IMR-90 (cell line): ENCODE measurements at regions not wholly inside any gene's neighbourhood (a gene's known extent, or its start where the extent isn't known, plus 50 kb on each side); places are given as distances from the start of the nearest gene placed in this dataset.

Source experiments
- ATAC-seq: fragments of 200-7000 bp; cut with Tn5 transposase; 2 replicates; pipeline ENCODE4 v1.9.1; 2020; ENCODE audit warnings: low read depth, mild to moderate bottlenecking, moderate library complexity
- BruUV-seq: library from RNA; stranded (reverse); fragments of 400-500 nt; replicated peaks from 2 replicates; lab custom pipeline; 2021; lab: Mats Ljungman, UMichigan
- CTCF ChIA-PET: fragments of 300-600 bp; formaldehyde crosslinking; extraction: SDS; loops from one replicate; lab custom pipeline; 2021; ENCODE audit warnings: antibody characterized with exemption; lab: Yijun Ruan, JAX
- POLR2A ChIA-PET: fragments of 300-600 bp; sonication (Branson Sonifier 250); formaldehyde crosslinking; loops from one replicate; lab custom pipeline; 2022; ENCODE audit warnings: antibody characterized with exemption; ENCODE audit not compliant: unreplicated experiment; lab: Charles Lee
- DNase-seq: peaks from one replicate; pipeline ENCODE4 v3.0.0; 2013
- H2AFZ ChIP-seq: replicated peaks from 2 replicates; pipeline ENCODE3; 2013; ENCODE audit warnings: low read length, mild to moderate bottlenecking; ENCODE audit not compliant: poor library complexity
- H2AK5ac ChIP-seq: 2 replicates; pipeline ENCODE4 v1.6.1; 2013; ENCODE audit warnings: low read depth, low read length, inconsistent platforms
- H2AK9ac ChIP-seq: replicated peaks from 2 replicates; pipeline ENCODE3; 2013; ENCODE audit warnings: mild to moderate bottlenecking, low read depth, low read length, moderate library complexity; ENCODE audit not compliant: poor library complexity
- H2BK120ac ChIP-seq: 2 replicates; pipeline ENCODE4 v1.6.1; 2013; ENCODE audit warnings: low read depth, low read length, inconsistent platforms
- H2BK15ac ChIP-seq: 3 replicates; pipeline ENCODE4 v1.6.1; 2013; ENCODE audit warnings: low read depth, low read length, inconsistent platforms
- H2BK20ac ChIP-seq: 2 replicates; pipeline ENCODE4 v1.6.1; 2013; ENCODE audit warnings: low read depth, mild to moderate bottlenecking, inconsistent platforms, low read length, moderate library complexity
- H2BK5ac ChIP-seq: 2 replicates; pipeline ENCODE4 v1.6.1; 2013; ENCODE audit warnings: mild to moderate bottlenecking, low read depth, low read length, inconsistent platforms; ENCODE audit not compliant: poor library complexity, severe bottlenecking
- H3K14ac ChIP-seq: replicated peaks from 2 replicates; pipeline ENCODE4 v1.6.1; 2013; ENCODE audit warnings: low read depth, low read length, inconsistent platforms
- H3K18ac ChIP-seq: 2 replicates; pipeline ENCODE4 v1.6.1; 2013; ENCODE audit warnings: low read depth, low read length, control low read depth
- H3K23ac ChIP-seq: 2 replicates; pipeline ENCODE4 v1.6.1; 2013; ENCODE audit warnings: low read depth, low read length, inconsistent platforms
- H3K27ac ChIP-seq: 2 replicates; pipeline ENCODE4 v1.5.1; 2013; ENCODE audit warnings: mild to moderate bottlenecking, control low read depth, low read length; ENCODE audit not compliant: insufficient read depth
- H3K27me3 ChIP-seq: 2 replicates; pipeline ENCODE4 v1.6.1; 2013; ENCODE audit warnings: low read length; ENCODE audit not compliant: control insufficient read depth, insufficient read depth
- H3K36me3 ChIP-seq: 2 replicates; pipeline ENCODE4 v1.6.1; 2013; ENCODE audit warnings: low read length, mixed read lengths; ENCODE audit not compliant: control insufficient read depth, insufficient read depth
- H3K4ac ChIP-seq: 2 replicates; pipeline ENCODE4 v1.6.1; 2013; ENCODE audit warnings: low read depth, low read length, inconsistent platforms
- H3K4me1 ChIP-seq: 2 replicates; pipeline ENCODE4 v1.6.1; 2013; ENCODE audit warnings: low read length, mixed read lengths; ENCODE audit not compliant: control insufficient read depth, insufficient read depth
- H3K4me2 ChIP-seq: 2 replicates; pipeline ENCODE4 v1.6.1; 2013; ENCODE audit warnings: low read depth, mild to moderate bottlenecking, control low read depth, low read length, moderate library complexity
- H3K4me3 ChIP-seq: 2 replicates; pipeline ENCODE4 v1.5.1; 2013; ENCODE audit warnings: low read depth, mild to moderate bottlenecking, control low read depth, low read length, moderate library complexity; ENCODE audit not compliant: insufficient read depth
- H3K56ac ChIP-seq: 2 replicates; pipeline ENCODE4 v1.6.1; 2013; ENCODE audit warnings: low read length, inconsistent platforms; ENCODE audit not compliant: insufficient read depth; ENCODE audit errors: extremely low read depth
- H3K79me1 ChIP-seq, 2 experiments: 2 replicates each; pipeline ENCODE4 v1.6.1; 2013; ENCODE audit warnings: low read length in 2 of 2, inconsistent platforms in 1 of 2, low read depth in 1 of 2
- H3K9ac ChIP-seq: 2 replicates; pipeline ENCODE4 v1.6.1; 2013; ENCODE audit warnings: low read depth, low read length, control low read depth
- H3K9me1 ChIP-seq: 2 replicates; pipeline ENCODE4 v1.6.1; 2013; ENCODE audit warnings: low read length, inconsistent platforms; ENCODE audit not compliant: insufficient read depth
- H3K9me3 ChIP-seq: 2 replicates; pipeline ENCODE4 v1.6.1; 2013; ENCODE audit warnings: low read length; ENCODE audit not compliant: control insufficient read depth, insufficient read depth
- H4K20me1 ChIP-seq: 2 replicates; pipeline ENCODE4 v1.6.1; 2013; ENCODE audit warnings: low read length, inconsistent platforms; ENCODE audit not compliant: insufficient read depth
- H4K5ac ChIP-seq: 2 replicates; pipeline ENCODE4 v1.6.1; 2013; ENCODE audit warnings: mild to moderate bottlenecking, low read depth, low read length, control low read depth
- H4K8ac ChIP-seq, 2 experiments: 2 replicates each; pipeline ENCODE4 v1.6.1; 2013; ENCODE audit warnings: low read depth in 2 of 2, low read length in 2 of 2, control low read depth in 1 of 2, inconsistent platforms in 1 of 2
- H4K91ac ChIP-seq: 2 replicates; pipeline ENCODE4 v1.6.1; 2013; ENCODE audit warnings: low read depth, low read length, inconsistent platforms; ENCODE audit not compliant: insufficient read depth
- BHLHE40 ChIP-seq: fragments of 150-350 bp; IDR thresholded peaks from 2 replicates; pipeline ENCODE4 v1.6.1; 2016; ENCODE audit warnings: mild to moderate bottlenecking, low read depth, low read length
- CEBPB ChIP-seq: IDR thresholded peaks from 2 replicates; pipeline ENCODE4 v1.6.1; 2012; ENCODE audit warnings: low read depth, low read length, improper control_type of control experiment
- CHD1 ChIP-seq: IDR thresholded peaks from 2 replicates; pipeline ENCODE4 v1.6.1; 2012; ENCODE audit warnings: low read depth, low read length, improper control_type of control experiment
- FOS ChIP-seq: fragments of 150-350 bp; IDR thresholded peaks from 2 replicates; pipeline ENCODE4 v1.6.1; 2016; ENCODE audit warnings: low read depth, low read length
- MAFK ChIP-seq: IDR thresholded peaks from 2 replicates; pipeline ENCODE4 v1.6.1; 2012; ENCODE audit warnings: low read depth, low read length, improper control_type of control experiment
- MAZ ChIP-seq: IDR thresholded peaks from 2 replicates; pipeline ENCODE4 v1.6.1; 2012; ENCODE audit warnings: low read depth, mild to moderate bottlenecking, low read length, improper control_type of control experiment, moderate library complexity, borderline replicate concordance
- MXI1 ChIP-seq: IDR thresholded peaks from 2 replicates; pipeline ENCODE4 v1.6.1; 2012; ENCODE audit warnings: low read depth, mild to moderate bottlenecking, low read length, moderate library complexity, borderline replicate concordance
- NFE2L2 ChIP-seq: fragments of 150-350 bp; IDR thresholded peaks from 2 replicates; pipeline ENCODE4 v1.6.1; 2016; ENCODE audit warnings: low read depth, mild to moderate bottlenecking, low read length
- POLR2A ChIP-seq: IDR thresholded peaks from 2 replicates; pipeline ENCODE4 v1.6.1; 2012; ENCODE audit warnings: mild to moderate bottlenecking, low read depth, low read length
- RAD21 ChIP-seq: IDR thresholded peaks from 2 replicates; pipeline ENCODE4 v1.6.1; 2012; ENCODE audit warnings: low read length, improper control_type of control experiment
- RCOR1 ChIP-seq: IDR thresholded peaks from 2 replicates; pipeline ENCODE4 v1.6.1; 2012; ENCODE audit warnings: mild to moderate bottlenecking, low read length, improper control_type of control experiment; ENCODE audit not compliant: insufficient replicate concordance
- RFX5 ChIP-seq: IDR thresholded peaks from 2 replicates; pipeline ENCODE4 v1.8.0; 2012; ENCODE audit warnings: low read depth, mild to moderate bottlenecking, low read length, moderate library complexity
- SMC3 ChIP-seq: fragments of 150-350 bp; IDR thresholded peaks from 2 replicates; pipeline ENCODE4 v1.6.1; 2016; ENCODE audit warnings: low read depth, mild to moderate bottlenecking, antibody characterized with exemption, low read length, moderate library complexity
- dilution Hi-C: fragments of 300-500 bp; cut with HindIII; formaldehyde crosslinking; loops from one replicate; pipeline ENCODE4 v1.14.3; 2018; ENCODE audit warnings: low sequenced_read_pairs; ENCODE audit not compliant: unreplicated experiment
- in situ Hi-C: fragments of 300-500 bp; cut with MboI; formaldehyde crosslinking; loops from 3 replicates; pipeline ENCODE4 v1.14.3; 2019; ENCODE audit warnings: low sequenced_read_pairs, inconsistent platforms, mixed read lengths
- intact Hi-C: fragments of 100-400 bp; cut with micrococcal nuclease; formaldehyde crosslinking; loops from 2 replicates; pipeline ENCODE4 v1.10.0; 2022
- TF ChIP-seq, protein P1 (sequence below): fragments of 150-350 bp; IDR thresholded peaks from 2 replicates; pipeline ENCODE4 v1.6.1; 2017; ENCODE audit warnings: mild to moderate bottlenecking, antibody characterized with exemption, low read length, low read depth
- TF ChIP-seq, protein P2 (sequence below): conservative IDR thresholded peaks from 2 replicates; pipeline ENCODE4 v1.5.1; 2012; ENCODE audit warnings: mild to moderate bottlenecking, low read depth, low read length, improper control_type of control experiment
- TF ChIP-seq, protein P3 (sequence below): fragments of 150-350 bp; IDR thresholded peaks from 2 replicates; pipeline ENCODE4 v1.6.1; 2016; ENCODE audit warnings: low read depth, mild to moderate bottlenecking, low read length, moderate library complexity, borderline replicate concordance

DNA sequence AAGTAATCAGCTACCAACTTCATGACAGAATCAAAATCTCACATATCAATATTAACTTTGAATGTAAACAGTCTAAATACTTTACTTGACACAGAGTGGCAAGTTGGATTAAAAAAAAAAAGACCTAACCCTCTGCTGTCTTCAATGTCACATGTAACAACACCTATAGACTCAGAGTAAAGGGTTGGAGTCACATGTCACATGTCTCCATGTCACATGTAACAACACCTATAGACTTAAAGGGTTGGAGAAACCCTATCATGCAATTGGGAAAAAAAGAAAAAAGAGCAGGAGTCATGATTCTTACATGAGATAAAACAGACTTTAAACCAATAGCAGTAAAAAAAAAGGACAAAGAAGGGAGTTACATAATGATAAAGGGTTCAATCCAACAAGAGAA is 665.3 kb upstream of the LRRTM1 start:
- Histone ChIP-seq H2BK5ac (no peak overlapping the region), H3K56ac (no peak overlapping the region), H3K4me2 (no peak overlapping the region), H2BK15ac (no peak overlapping the region), H2AK5ac (no peak overlapping the region), H3K9ac (no peak overlapping the region), H3K27ac (no peak overlapping the region), H3K18ac (no peak overlapping the region), H3K9me1 (no peaks in the 10 kb centered on the region), H3K14ac (no peak overlapping the region), H3K4me1 (no peaks in the 10 kb centered on the region), H3K27me3 (no peaks in the 10 kb centered on the region), H4K8ac (no peak overlapping the region), H3K4me3 (no peak overlapping the region), H4K20me1 (no peaks in the 10 kb centered on the region), H3K9me3 (peaks cover 16% of the 10 kb centered on the region), H3K23ac (no peak overlapping the region), H3K36me3 (no peaks in the 10 kb centered on the region), H4K5ac (no peak overlapping the region), H3K4ac (no peak overlapping the region), H3K79me1 (no peaks in the 10 kb centered on the region), H2AFZ (no peak overlapping the region), H4K91ac (no peak overlapping the region), H2AK9ac (no peak overlapping the region), H2BK20ac (no peak overlapping the region), H2BK120ac (no peak overlapping the region)
- no peak for ATAC-seq
- no peak for DNase-seq
- dilution Hi-C loops: no loop called here
- CTCF ChIA-PET: no interaction called here
- POLR2A ChIA-PET: no interaction called here
- intact Hi-C loops: no loop called here
- in situ Hi-C loops: no loop called here
- TF ChIP-seq RAD21: no peak
- no peak for TF ChIP-seq BHLHE40
- TF ChIP-seq RCOR1: no peak
- TF ChIP-seq, protein P1, sequence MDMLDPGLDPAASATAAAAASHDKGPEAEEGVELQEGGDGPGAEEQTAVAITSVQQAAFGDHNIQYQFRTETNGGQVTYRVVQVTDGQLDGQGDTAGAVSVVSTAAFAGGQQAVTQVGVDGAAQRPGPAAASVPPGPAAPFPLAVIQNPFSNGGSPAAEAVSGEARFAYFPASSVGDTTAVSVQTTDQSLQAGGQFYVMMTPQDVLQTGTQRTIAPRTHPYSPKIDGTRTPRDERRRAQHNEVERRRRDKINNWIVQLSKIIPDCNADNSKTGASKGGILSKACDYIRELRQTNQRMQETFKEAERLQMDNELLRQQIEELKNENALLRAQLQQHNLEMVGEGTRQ: no peak
- TF ChIP-seq CEBPB: no peak
- TF ChIP-seq MXI1: no peak
- no peak for TF ChIP-seq RFX5
- no peak for TF ChIP-seq MAFK
- no peak for TF ChIP-seq POLR2A
- no peak for TF ChIP-seq FOS
- TF ChIP-seq CHD1: no peak
- no peak for TF ChIP-seq NFE2L2
- TF ChIP-seq MAZ: no peak
- TF ChIP-seq, protein P2, sequence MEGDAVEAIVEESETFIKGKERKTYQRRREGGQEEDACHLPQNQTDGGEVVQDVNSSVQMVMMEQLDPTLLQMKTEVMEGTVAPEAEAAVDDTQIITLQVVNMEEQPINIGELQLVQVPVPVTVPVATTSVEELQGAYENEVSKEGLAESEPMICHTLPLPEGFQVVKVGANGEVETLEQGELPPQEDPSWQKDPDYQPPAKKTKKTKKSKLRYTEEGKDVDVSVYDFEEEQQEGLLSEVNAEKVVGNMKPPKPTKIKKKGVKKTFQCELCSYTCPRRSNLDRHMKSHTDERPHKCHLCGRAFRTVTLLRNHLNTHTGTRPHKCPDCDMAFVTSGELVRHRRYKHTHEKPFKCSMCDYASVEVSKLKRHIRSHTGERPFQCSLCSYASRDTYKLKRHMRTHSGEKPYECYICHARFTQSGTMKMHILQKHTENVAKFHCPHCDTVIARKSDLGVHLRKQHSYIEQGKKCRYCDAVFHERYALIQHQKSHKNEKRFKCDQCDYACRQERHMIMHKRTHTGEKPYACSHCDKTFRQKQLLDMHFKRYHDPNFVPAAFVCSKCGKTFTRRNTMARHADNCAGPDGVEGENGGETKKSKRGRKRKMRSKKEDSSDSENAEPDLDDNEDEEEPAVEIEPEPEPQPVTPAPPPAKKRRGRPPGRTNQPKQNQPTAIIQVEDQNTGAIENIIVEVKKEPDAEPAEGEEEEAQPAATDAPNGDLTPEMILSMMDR: no peak
- TF ChIP-seq SMC3: no peak
- TF ChIP-seq, protein P3, sequence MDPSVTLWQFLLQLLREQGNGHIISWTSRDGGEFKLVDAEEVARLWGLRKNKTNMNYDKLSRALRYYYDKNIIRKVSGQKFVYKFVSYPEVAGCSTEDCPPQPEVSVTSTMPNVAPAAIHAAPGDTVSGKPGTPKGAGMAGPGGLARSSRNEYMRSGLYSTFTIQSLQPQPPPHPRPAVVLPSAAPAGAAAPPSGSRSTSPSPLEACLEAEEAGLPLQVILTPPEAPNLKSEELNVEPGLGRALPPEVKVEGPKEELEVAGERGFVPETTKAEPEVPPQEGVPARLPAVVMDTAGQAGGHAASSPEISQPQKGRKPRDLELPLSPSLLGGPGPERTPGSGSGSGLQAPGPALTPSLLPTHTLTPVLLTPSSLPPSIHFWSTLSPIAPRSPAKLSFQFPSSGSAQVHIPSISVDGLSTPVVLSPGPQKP: no peak
- BruUV-seq: no TSS peak
